Heart left ventricle (tissue), 16 donors: ENCODE measurements at regions not wholly inside any gene's neighbourhood (a gene's known extent, or its start where the extent isn't known, plus 50 kb on each side); places are given as distances from the start of the nearest gene placed in this dataset.
A peak's percentile ranks its signal among the peaks of the same experiment; 100 is the strongest.

Experiments used
- ATAC-seq, 4 donors: fragments of 200-7000 bp; cut with Tn5 transposase; one replicate each; pipeline ENCODE4 v1.9.1; 2020 to 2022; ENCODE audit warnings: moderate library complexity in 4 of 4, mild to moderate bottlenecking in 3 of 4, moderate number of reproducible peaks in 1 of 4
- DNase-seq, 5 donors: peaks; one replicate each; pipeline ENCODE4 v3.0.0-alpha.2; 2020
- H3K27ac ChIP-seq, 12 donors: fragments of 200-600 bp; sonication (generic) in 4 of 12; one replicate each; pipeline versions ENCODE4 v1.5.0 to v1.8.0; 2016 to 2022; ENCODE audit warnings: mild to moderate bottlenecking in 2 of 12
- H3K27me3 ChIP-seq, 9 donors: fragments of 200-600 bp; sonication (generic) in 2 of 9; one replicate each; pipeline versions ENCODE4 v1.5.1 to v1.8.0; 2016 to 2022; ENCODE audit warnings: mild to moderate bottlenecking in 3 of 9
- H3K36me3 ChIP-seq, 9 donors: fragments of 200-600 bp; sonication (generic) in 2 of 9; one replicate each; pipeline versions ENCODE4 v1.5.0 to v1.8.0; 2018 to 2022; ENCODE audit warnings: mild to moderate bottlenecking in 2 of 9
- H3K4me1 ChIP-seq, 12 donors: fragments of 200-600 bp; sonication (generic) in 4 of 12; one replicate each; pipeline versions ENCODE4 v1.5.0 to v1.8.0; 2016 to 2022; ENCODE audit warnings: mild to moderate bottlenecking in 3 of 12
- H3K4me3 ChIP-seq, 12 donors: fragments of 200-600 bp; sonication (generic) in 4 of 12; one replicate each; pipeline versions ENCODE4 v1.5.0 to v1.8.0; 2017 to 2022; ENCODE audit warnings: mild to moderate bottlenecking in 9 of 12, moderate library complexity in 4 of 12
- H3K9me3 ChIP-seq, 12 donors: fragments of 200-600 bp; sonication (generic) in 4 of 12; one replicate each; pipeline versions ENCODE4 v1.5.0 to v1.8.0; 2016 to 2022; ENCODE audit warnings: mild to moderate bottlenecking in 1 of 12
- CTCF ChIP-seq, 12 donors: fragments of 200-600 bp; sonication (generic) in 4 of 12; IDR thresholded peaks; one replicate each; pipeline versions ENCODE4 v1.5.0 to v1.8.0; 2018 to 2022; ENCODE audit warnings: antibody characterized with exemption in 12 of 12, mild to moderate bottlenecking in 5 of 12
- POLR2A ChIP-seq, 2 donors: fragments of 450-650 bp; IDR thresholded peaks; one replicate each; pipeline ENCODE4 v1.6.1; 2017; ENCODE audit warnings: antibody characterized with exemption in 2 of 2, mild to moderate bottlenecking in 2 of 2, moderate library complexity in 2 of 2
- WGBS, 4 donors: extraction: QIAGEN DNeasy Blood & Tissue Kit in 2 of 4; methylation state at CpG; one replicate each; pipeline versions ENCODE4 v1.1.5 to v1.1.7; 2013 to 2018; 5-methylcytosine and 5-hydroxymethylcytosine counted together
- intact Hi-C, 10 donors: fragments of 100-400 bp; cut with DNase I; formaldehyde crosslinking; loops; one replicate each; pipeline versions ENCODE4 v1.11.1 to v1.14.2; 2022
- donor health status: ischemic (EF 13 %, LVEDD 7.1; RV severe dilation, severe dysfunction).
- donor health status: healthy with polysubstance abuse.
- donor health status: DM: no; HTN: yes; CAD: no.
- donor health status: DM: no; HTN: no; CAD: no.
- donor health status: ischemic (EF 25% LVEDD 6.9; RV normal size, moderate dysfunction).
- donor health status: ischemic (EF 25% LVEDD 5.7; RV mildly dilated, moderate dysfunction).
- donor health status: healthy.
- donor health status: DM: yes; HTN: yes; CAD: no.
- donor health status: ischemic (EF 35%, LVEDD 5.7; RV mildly dilated, moderate dysfunction).
- donor health status: nonischemic (EF 11% LVEDD 7.7; RV severe dilation, severe dysfunction).
- donor health status: DM: yes; HTN: yes; CAD: no.
- donor health status: PGD.
- donor health status: ischemic (EF 29% LVEDD 5.4; RV normal size, mild dysfunction).
- donor health status: nonischemic (EF 23%, LVEDD 6.1; RV moderate dilation, normal function).

GRCh38 chrX:2587146-2587545 is 86.4 kb upstream of the DHRSX start:
- ATAC-seq (no peak), DNase-seq (no peak)
- Histone ChIP-seq H3K4me1 (peaks cover 0 to 19% (median 4%) of the 10 kb centered on the region in 12 donors), H3K27me3 (peaks cover 9 to 34% (median 23%) of the 10 kb centered on the region in 9 donors), H3K36me3 (no peaks in the 10 kb centered on the region), H3K9me3 (no peaks in the 10 kb centered on the region), H3K27ac (no peak overlapping the region), H3K4me3 (no peak overlapping the region)
- 75 to 84% (median 77%) methylated on average over 4 of the region's 4 CpGs for WGBS, 4 donors
- intact Hi-C loops, result loop anchor here in 1 of 10 donors (10.0 kb wide), 1 partner anchor 302 kb away; no protein-coding TSS in a partner anchor
- TF ChIP-seq CTCF (IDR thresholded peaks at IDR 0.05), result no peak
- no peak for TF ChIP-seq POLR2A (IDR thresholded peaks at IDR 0.05)

GRCh38 chrX:2585158-2585470 is 84.3 kb upstream of the DHRSX start:
- WGBS, 4 donors, result 27 to 49% (median 37%) methylated on average over 7 to 8 of the region's 8 CpGs
- H3K27ac ChIP-seq, result no peak overlapping the region
- no peaks in the 10 kb centered on the region for H3K36me3 ChIP-seq
- peaks cover 0 to 19% (median 4%) of the 10 kb centered on the region in 12 donors for H3K4me1 ChIP-seq
- no peak for ATAC-seq
- no peaks in the 10 kb centered on the region for H3K9me3 ChIP-seq
- intact Hi-C loops, result loop anchor here in 1 of 10 donors (10.0 kb wide), 1 partner anchor 300 kb away; no protein-coding TSS in a partner anchor
- TF ChIP-seq POLR2A (IDR thresholded peaks at IDR 0.05) (no peak), CTCF (IDR thresholded peaks at IDR 0.05) (no peak)
- no peak for DNase-seq
- peaks cover 9 to 45% (median 30%) of the 10 kb centered on the region in 9 donors for H3K27me3 ChIP-seq
- H3K4me3 ChIP-seq, result no peak overlapping the region

GRCh38 chrX:2584251-2585157 is 83.7 kb upstream of the DHRSX start:
- Histone ChIP-seq H3K9me3 (no peaks in the 10 kb centered on the region), H3K27ac (no peak overlapping the region), H3K4me3 (peak overlapping the region in 1 of 12 donors; percentile 35), H3K27me3 (peaks cover 9 to 45% (median 30%) of the 10 kb centered on the region in 9 donors), H3K36me3 (no peaks in the 10 kb centered on the region), H3K4me1 (peaks cover 0 to 19% (median 4%) of the 10 kb centered on the region in 12 donors)
- TF ChIP-seq POLR2A (IDR thresholded peaks at IDR 0.05) (no peak), CTCF (IDR thresholded peaks at IDR 0.05) (no peak)
- no peak for DNase-seq
- no peak for ATAC-seq
- intact Hi-C loops, result loop anchor here in 1 of 10 donors (10.0 kb wide), 1 partner anchor 300 kb away; no protein-coding TSS in a partner anchor
- WGBS, 4 donors, result 2 to 4% (median 2%) methylated on average over 21 to 73 of the region's 73 CpGs
